ENCODE measurements at regions not wholly inside any gene's neighbourhood (a gene's known extent, or its start where the extent isn't known, plus 50 kb on each side); places are given as distances from the start of the nearest gene placed in this dataset.

DNA sequence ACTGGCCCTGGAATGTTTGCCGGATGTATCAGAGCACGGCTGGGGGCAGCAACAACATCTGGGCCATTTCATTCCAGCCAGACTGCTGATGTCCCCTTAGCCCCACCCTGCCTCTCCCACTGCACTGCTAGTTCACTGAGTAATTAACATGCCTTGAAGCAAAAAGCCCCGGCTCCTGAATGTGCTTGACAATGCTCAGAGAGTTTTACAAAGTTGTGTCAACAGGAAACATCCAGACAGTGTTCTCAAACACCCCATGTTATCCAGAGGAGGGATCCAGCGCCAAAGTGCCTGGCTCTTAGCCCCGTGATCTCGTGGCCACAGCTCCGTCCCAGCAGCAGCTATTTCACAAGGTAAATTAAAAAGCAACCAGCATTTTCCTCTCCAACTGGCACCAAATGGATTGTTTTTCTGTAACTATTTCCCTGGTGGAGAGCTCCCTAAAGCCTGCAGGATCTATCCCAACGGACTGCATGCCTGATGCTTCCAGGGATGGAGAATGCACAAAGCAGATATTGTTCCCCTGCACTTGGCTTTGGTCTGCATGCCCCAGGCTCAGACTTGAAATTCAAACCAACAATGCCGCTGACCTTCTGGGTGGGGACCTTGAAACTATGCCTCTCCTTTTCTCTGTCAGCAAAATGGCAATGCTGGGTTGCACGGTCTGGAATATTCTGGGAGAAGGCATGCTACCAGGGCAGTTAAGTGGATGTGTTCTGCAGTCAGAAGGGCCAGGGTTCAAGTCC, 115.6 kb upstream of the CDH5 start:
- TF ChIP-seq, protein P1, sequence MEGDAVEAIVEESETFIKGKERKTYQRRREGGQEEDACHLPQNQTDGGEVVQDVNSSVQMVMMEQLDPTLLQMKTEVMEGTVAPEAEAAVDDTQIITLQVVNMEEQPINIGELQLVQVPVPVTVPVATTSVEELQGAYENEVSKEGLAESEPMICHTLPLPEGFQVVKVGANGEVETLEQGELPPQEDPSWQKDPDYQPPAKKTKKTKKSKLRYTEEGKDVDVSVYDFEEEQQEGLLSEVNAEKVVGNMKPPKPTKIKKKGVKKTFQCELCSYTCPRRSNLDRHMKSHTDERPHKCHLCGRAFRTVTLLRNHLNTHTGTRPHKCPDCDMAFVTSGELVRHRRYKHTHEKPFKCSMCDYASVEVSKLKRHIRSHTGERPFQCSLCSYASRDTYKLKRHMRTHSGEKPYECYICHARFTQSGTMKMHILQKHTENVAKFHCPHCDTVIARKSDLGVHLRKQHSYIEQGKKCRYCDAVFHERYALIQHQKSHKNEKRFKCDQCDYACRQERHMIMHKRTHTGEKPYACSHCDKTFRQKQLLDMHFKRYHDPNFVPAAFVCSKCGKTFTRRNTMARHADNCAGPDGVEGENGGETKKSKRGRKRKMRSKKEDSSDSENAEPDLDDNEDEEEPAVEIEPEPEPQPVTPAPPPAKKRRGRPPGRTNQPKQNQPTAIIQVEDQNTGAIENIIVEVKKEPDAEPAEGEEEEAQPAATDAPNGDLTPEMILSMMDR (IDR thresholded peaks at IDR 0.05), result no peak
- TF ChIP-seq EP300 (IDR thresholded peaks at IDR 0.05) (no peak), POLR2AphosphoS5 (IDR thresholded peaks at IDR 0.05) (peak in 1 of 3 donors; percentile 6)
